ENCODE measurements at regions not wholly inside any gene's neighbourhood (a gene's known extent, or its start where the extent isn't known, plus 50 kb on each side); places are given as distances from the start of the nearest gene placed in this dataset.

DNA sequence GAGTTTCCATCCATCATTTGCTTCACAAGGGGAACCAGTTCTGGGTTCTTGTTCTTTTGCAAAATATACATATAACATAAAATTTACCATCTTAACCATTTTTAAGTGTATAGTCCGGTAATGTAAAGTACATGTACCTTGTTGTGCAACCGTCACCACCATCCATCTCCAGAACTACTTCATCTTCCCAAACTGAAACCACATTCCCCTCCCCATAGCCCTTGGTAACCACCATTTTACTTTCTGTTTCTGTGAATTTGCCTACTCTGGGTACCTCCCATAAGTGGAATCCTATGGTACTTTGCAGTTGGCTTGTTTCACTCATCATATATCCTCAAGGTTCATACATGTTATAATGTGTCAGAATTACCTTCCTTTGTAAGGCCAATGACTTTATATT is 70.3 kb upstream of the DSP start:
- TF ChIP-seq, protein P1, sequence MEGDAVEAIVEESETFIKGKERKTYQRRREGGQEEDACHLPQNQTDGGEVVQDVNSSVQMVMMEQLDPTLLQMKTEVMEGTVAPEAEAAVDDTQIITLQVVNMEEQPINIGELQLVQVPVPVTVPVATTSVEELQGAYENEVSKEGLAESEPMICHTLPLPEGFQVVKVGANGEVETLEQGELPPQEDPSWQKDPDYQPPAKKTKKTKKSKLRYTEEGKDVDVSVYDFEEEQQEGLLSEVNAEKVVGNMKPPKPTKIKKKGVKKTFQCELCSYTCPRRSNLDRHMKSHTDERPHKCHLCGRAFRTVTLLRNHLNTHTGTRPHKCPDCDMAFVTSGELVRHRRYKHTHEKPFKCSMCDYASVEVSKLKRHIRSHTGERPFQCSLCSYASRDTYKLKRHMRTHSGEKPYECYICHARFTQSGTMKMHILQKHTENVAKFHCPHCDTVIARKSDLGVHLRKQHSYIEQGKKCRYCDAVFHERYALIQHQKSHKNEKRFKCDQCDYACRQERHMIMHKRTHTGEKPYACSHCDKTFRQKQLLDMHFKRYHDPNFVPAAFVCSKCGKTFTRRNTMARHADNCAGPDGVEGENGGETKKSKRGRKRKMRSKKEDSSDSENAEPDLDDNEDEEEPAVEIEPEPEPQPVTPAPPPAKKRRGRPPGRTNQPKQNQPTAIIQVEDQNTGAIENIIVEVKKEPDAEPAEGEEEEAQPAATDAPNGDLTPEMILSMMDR (IDR thresholded peaks at IDR 0.05) = no peak
- no peak for TF ChIP-seq JUND (IDR thresholded peaks at IDR 0.05)
- TF ChIP-seq, protein P2, sequence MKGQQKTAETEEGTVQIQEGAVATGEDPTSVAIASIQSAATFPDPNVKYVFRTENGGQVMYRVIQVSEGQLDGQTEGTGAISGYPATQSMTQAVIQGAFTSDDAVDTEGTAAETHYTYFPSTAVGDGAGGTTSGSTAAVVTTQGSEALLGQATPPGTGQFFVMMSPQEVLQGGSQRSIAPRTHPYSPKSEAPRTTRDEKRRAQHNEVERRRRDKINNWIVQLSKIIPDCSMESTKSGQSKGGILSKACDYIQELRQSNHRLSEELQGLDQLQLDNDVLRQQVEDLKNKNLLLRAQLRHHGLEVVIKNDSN (IDR thresholded peaks at IDR 0.05; ENCODE audit: borderline replicate concordance, low read depth) = no peak
